KOPT-K1 (cell line): ENCODE measurements at regions not wholly inside any gene's neighbourhood (a gene's known extent, or its start where the extent isn't known, plus 50 kb on each side); places are given as distances from the start of the nearest gene placed in this dataset.
"Not testable (repeated sequence)": the region's sequence is repeated elsewhere in the genome, so short reads cannot be mapped to it uniquely, and the experiment has no call there.

Experiments
- H3K27ac ChIP-seq: fragments of 200-600 bp; sonication (generic); 2 replicates; pipeline ENCODE4 v1.5.1; 2016; ENCODE audit warnings: antibody characterized with exemption, mild to moderate bottlenecking, low read depth, low read length; ENCODE audit not compliant: poor library complexity, severe bottlenecking
- H3K36me3 ChIP-seq: fragments of 200-600 bp; sonication (generic); 2 replicates; pipeline ENCODE4 v1.5.1; 2017; ENCODE audit warnings: antibody characterized with exemption, mild to moderate bottlenecking, low read length, moderate library complexity; ENCODE audit not compliant: insufficient read depth
- H3K9me3 ChIP-seq: fragments of 200-600 bp; sonication (generic); 2 replicates; pipeline ENCODE4 v1.5.1; 2017; ENCODE audit warnings: antibody characterized with exemption, low read length, mild to moderate bottlenecking; ENCODE audit not compliant: insufficient read depth, poor library complexity, severe bottlenecking

GRCh38 chr5:82728926-82729702, 348.1 kb downstream of the TMEM167A start:
- H3K9me3 ChIP-seq: no peaks in the 10 kb centered on the region
- no peak overlapping the region for H3K27ac ChIP-seq
- no peaks in the 10 kb centered on the region for H3K36me3 ChIP-seq

DNA sequence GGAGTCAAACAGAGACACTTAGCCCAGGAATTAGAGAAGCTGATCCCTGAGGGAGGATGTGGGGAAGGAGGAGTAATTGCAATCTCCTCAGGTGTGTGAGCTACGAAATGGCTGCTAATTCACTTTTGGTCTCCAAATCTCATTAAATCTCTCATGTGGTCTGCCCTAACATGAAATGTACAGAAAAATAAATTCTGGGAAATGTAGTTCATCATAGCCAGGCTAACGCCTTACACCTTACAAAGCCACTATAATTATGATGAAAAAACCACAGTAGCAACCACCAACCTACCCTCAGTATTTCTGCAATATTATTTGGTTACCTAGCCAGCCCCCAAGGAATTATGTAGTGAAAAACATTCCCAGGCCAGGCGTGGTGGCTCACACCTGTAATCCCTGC, 354.0 kb downstream of the TMEM167A start:
- Histone ChIP-seq H3K27ac (no peak overlapping the region), H3K36me3 (no peaks in the 10 kb centered on the region), H3K9me3 (no peaks in the 10 kb centered on the region)

GRCh38 chr5:82721087-82721410, 356.1 kb downstream of the TMEM167A start:
- no peaks in the 10 kb centered on the region for H3K9me3 ChIP-seq
- H3K27ac ChIP-seq: no peak overlapping the region
- H3K36me3 ChIP-seq: no peaks in the 10 kb centered on the region

- H3K27ac ChIP-seq: no peak overlapping the region
- H3K9me3 ChIP-seq: no peaks in the 10 kb centered on the region
These were observed 356.7 kb downstream of the TMEM167A start for GRCh38 chr5:82720213-82721086.

DNA sequence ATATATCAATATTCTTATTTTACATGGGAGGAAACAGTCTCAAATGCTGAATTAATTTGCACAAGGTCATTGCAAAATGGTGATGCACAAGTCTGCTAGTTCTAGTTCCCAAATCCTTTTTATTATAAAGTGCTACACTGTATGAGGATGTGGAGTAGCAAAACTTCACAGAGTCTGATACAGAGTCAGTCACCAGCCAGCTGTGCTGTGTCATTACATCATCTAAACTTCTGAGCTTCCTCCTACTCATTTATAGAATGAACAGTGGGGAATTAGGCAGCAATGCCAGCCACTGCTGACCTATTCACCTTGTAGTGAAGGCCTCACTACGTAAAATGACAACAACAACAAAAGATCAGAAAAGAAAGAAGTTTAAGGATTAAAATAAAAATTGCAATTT, 357.8 kb downstream of the TMEM167A start:
- no peaks in the 10 kb centered on the region for H3K9me3 ChIP-seq
- no peaks in the 10 kb centered on the region for H3K36me3 ChIP-seq
- no peak overlapping the region for H3K27ac ChIP-seq

More at GRCh38 chr5:82720213-82721086, 356.7 kb downstream of the TMEM167A start:
- H3K36me3 ChIP-seq: no peaks in the 10 kb centered on the region

- no peaks in the 10 kb centered on the region for H3K36me3 ChIP-seq
These were observed 359.5 kb downstream of the TMEM167A start for GRCh38 chr5:82717738-82718137.

GRCh38 chr5:82714732-82715131, 362.5 kb downstream of the TMEM167A start:
- H3K27ac ChIP-seq, H3K36me3 ChIP-seq, H3K9me3 ChIP-seq: not testable (repeated sequence)

More at GRCh38 chr5:82717738-82718137, 359.5 kb downstream of the TMEM167A start:
- peaks cover 8% of the 10 kb centered on the region for H3K9me3 ChIP-seq
- no peak overlapping the region for H3K27ac ChIP-seq

DNA sequence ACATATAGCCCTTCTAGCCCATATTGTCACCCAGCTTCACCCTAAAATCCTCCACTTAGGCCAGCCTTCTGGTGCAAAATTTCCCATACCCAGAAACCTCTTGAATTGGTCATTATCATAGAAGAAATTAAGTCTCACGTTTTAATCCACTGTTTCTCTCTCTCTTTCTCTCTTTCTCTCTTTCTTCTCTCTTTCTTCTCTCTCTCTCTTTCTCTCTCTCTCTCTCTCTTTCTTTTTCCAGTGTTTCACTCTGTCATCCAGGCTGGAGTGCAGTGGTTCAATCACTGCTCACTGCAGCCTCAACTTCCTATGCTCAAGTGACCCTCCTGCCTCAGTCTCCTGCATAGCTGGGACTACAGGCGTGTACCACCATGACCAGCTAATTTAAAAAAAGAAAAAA, 363.4 kb downstream of the TMEM167A start:
- Histone ChIP-seq H3K36me3 (no peaks in the 10 kb centered on the region), H3K27ac (no peak overlapping the region), H3K9me3 (peaks cover 8% of the 10 kb centered on the region)

DNA sequence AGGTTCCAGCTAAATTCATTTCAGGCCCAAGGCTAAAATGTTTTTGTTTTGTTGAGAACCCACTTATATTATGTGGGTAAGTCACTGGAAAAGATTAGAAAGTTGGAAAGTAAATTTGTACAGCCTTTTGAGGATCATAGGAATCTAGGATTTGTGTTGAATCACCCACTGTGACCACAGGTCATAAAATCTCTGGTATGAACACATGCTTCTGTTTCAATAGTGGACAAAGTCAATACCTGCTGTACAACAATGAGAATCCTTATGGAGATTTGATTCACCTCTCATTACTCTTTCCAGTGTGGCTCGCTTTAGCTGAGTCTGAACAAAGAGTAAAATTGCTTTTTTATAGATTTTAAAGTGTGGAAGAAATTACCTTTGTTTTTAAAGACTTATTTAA, 369.5 kb downstream of the TMEM167A start:
- Histone ChIP-seq H3K27ac (no peak overlapping the region), H3K9me3 (no peaks in the 10 kb centered on the region), H3K36me3 (no peaks in the 10 kb centered on the region)

DNA sequence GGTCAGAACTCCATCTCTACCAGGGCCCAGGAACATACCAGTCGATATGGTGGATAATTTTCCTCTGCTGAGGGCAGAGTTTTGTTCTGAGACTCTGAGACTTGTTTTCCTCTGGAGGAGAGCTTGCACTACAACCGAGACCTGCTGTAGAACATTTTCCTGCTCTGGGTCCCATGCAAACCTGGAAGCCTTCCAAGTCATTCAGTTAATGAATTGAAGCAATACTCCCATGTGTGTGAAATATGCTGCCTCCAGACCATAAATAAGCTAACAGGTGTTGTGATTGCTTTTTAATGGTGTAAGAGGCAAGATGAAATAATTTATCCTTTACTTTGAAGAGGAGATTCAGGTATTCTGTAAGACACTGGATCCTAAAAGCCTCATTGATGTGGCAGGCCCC, 372.8 kb downstream of the TMEM167A start:
- no peak overlapping the region for H3K27ac ChIP-seq
- no peaks in the 10 kb centered on the region for H3K36me3 ChIP-seq
- H3K9me3 ChIP-seq: no peaks in the 10 kb centered on the region

DNA sequence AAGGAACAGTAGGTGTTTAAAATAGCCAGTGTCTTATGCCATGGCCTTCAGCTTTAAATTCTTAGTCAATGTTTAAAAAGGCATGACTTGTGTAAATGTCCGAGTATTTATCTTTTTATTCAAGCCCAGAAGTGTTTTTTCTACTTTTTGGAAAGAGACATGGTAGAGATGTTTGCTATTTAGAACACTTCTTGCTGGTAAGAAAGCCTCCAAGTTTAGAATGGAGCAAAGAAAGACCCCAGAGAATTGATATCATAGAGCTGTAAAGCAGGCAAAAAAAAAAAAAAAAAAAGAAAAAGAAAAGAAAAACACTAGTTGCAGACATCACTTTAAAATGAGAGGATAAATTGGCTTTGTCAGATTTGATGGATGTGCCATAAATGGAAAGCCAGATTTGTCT, 375.1 kb downstream of the TMEM167A start:
- H3K36me3 ChIP-seq: no peaks in the 10 kb centered on the region
- H3K27ac ChIP-seq: no peak overlapping the region
- H3K9me3 ChIP-seq: no peaks in the 10 kb centered on the region

DNA sequence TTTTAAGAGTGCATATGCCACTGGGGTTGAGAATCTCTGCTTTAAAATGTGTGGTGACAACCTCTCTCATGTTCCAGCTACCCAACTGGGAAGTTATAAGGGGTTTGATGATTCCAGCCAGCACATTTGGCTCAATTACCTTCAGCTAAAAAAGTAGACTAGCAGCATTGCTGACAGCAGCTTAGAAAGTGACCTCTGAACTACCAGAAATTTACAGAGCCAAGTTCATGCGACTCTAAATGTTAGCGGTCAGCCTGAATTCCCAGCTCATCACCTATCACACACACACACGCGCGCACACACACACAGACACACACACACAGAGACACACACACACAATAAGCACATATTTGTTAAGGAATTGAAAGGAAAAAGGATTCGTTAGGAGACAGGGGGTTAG, 377.5 kb downstream of the TMEM167A start:
- Histone ChIP-seq H3K9me3 (no peaks in the 10 kb centered on the region), H3K27ac (no peak overlapping the region), H3K36me3 (no peaks in the 10 kb centered on the region)

DNA sequence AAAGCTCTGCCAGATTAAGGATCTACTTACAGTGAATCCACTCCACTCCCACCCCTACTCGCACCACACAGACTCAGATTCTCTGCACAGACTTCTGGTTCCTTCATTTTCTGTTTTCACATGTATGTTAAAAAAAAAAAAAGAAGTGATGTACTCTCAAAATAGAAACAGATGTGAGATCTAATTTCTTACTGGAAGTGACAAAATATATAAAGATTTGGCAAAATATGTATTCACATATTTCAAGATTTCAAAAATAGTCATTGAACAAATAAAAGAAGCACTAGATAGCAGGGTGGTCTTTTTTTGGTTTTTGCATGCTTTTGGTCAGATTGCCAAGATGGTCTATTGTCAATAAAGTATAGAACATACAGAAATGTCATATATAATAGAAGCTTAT, 379.2 kb downstream of the TMEM167A start:
- no peaks in the 10 kb centered on the region for H3K9me3 ChIP-seq
- H3K36me3 ChIP-seq: no peaks in the 10 kb centered on the region
- H3K27ac ChIP-seq: no peak overlapping the region

DNA sequence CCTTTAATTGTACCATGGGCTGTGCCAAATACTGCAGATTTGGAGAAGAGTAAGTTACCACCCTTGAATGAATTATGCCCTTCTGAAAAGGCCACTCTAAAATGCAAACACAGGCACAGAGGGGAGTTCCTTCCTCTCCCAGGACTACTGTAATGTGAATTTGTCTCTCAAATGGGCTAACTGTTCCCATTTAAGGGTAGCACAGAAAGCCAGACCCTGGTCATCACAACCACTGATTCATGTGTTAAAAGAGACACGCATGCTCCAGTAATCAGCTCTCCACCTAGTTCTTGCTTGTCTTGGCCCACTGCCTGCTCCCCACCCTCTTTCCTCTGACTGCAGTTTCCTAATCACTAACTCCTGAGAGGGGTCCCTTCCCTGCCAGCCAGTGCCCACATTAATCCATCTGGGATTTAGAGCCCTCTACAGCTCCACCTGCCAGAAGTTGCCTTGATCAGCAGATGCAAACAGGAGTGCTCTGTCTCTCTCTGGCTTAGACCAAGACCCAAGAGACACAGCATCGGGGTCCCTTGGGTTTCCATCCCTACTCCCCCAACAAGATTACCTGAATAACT, 382.4 kb downstream of the TMEM167A start:
- H3K9me3 ChIP-seq: no peaks in the 10 kb centered on the region
- no peak overlapping the region for H3K27ac ChIP-seq
- no peaks in the 10 kb centered on the region for H3K36me3 ChIP-seq

- Histone ChIP-seq H3K36me3 (no peaks in the 10 kb centered on the region), H3K27ac (no peak overlapping the region), H3K9me3 (no peaks in the 10 kb centered on the region)
These were observed 384.4 kb downstream of the TMEM167A start for GRCh38 chr5:82692826-82693225.
